Thoracic aorta (tissue), 2 donors: ENCODE measurements at regions not wholly inside any gene's neighbourhood (a gene's known extent, or its start where the extent isn't known, plus 50 kb on each side); places are given as distances from the start of the nearest gene placed in this dataset.

Experiments used
- ATAC-seq: fragments of 150-250 bp; one replicate; pipeline ENCODE4 v1.8.0; 2017; ENCODE audit warnings: low read depth; ENCODE audit not compliant: insufficient number of reproducible peaks, low FRiP score
- DNase-seq: peaks from one replicate; pipeline ENCODE4 v3.0.0-alpha.2; 2020; ENCODE audit warnings: low spot score
- H3K27ac ChIP-seq, 2 donors: fragments of 200-600 bp; sonication (generic); 1 replicate in 1 of 2; 2 replicates in 1 of 2; pipeline ENCODE4 v1.5.1; 2016; ENCODE audit warnings: mild to moderate bottlenecking in 2 of 2, moderate library complexity in 2 of 2
- H3K27me3 ChIP-seq: fragments of 200-600 bp; sonication (generic); replicated peaks from 2 replicates; pipeline ENCODE4 v1.6.0; 2016; ENCODE audit warnings: mild to moderate bottlenecking; ENCODE audit not compliant: insufficient read depth
- H3K36me3 ChIP-seq: fragments of 200-600 bp; sonication (generic); one replicate; pipeline ENCODE4 v1.5.1; 2016
- H3K4me1 ChIP-seq, 2 donors: fragments of 200-600 bp; sonication (generic); 1 replicate in 1 of 2; 2 replicates in 1 of 2; pipeline versions ENCODE4 v1.5.1 to v1.6.0; 2016; ENCODE audit warnings: low read depth in 2 of 2, mild to moderate bottlenecking in 1 of 2; ENCODE audit not compliant: control insufficient read depth in 1 of 2
- H3K4me3 ChIP-seq: fragments of 200-600 bp; sonication (generic); 2 replicates; pipeline ENCODE4 v1.5.1; 2016; ENCODE audit warnings: mild to moderate bottlenecking
- H3K9me3 ChIP-seq: fragments of 200-600 bp; sonication (generic); 2 replicates; pipeline ENCODE4 v1.5.1; 2016
- CTCF ChIP-seq: fragments of 200-600 bp; sonication (generic); IDR thresholded peaks from one replicate; pipeline ENCODE4 v1.5.1; 2019; ENCODE audit warnings: antibody characterized with exemption

GRCh38 chr10:84038035-84038434, 101.3 kb upstream of the GHITM start:
- Histone ChIP-seq H3K36me3 (no peaks in the 10 kb centered on the region), H3K27me3 (no peaks in the 10 kb centered on the region), H3K9me3 (no peaks in the 10 kb centered on the region), H3K4me1 (no peaks in the 10 kb centered on the region), H3K4me3 (no peak overlapping the region), H3K27ac (no peak overlapping the region)
- ATAC-seq = no peak
- TF ChIP-seq CTCF = no peak
- DNase-seq = no peak

- no peaks in the 10 kb centered on the region for H3K27me3 ChIP-seq
- H3K4me3 ChIP-seq = no peak overlapping the region
- no peaks in the 10 kb centered on the region for H3K4me1 ChIP-seq
- no peaks in the 10 kb centered on the region for H3K36me3 ChIP-seq
- no peak for DNase-seq
- H3K27ac ChIP-seq = no peak overlapping the region
- ATAC-seq = no peak
- no peak for TF ChIP-seq CTCF
- H3K9me3 ChIP-seq = no peaks in the 10 kb centered on the region
Measured at GRCh38 chr10:84039957-84040356, 99.4 kb upstream of the GHITM start.

- Histone ChIP-seq H3K36me3 (no peaks in the 10 kb centered on the region), H3K27ac (no peak overlapping the region), H3K9me3 (no peaks in the 10 kb centered on the region), H3K4me1 (no peaks in the 10 kb centered on the region), H3K27me3 (no peaks in the 10 kb centered on the region), H3K4me3 (no peak overlapping the region)
- ATAC-seq = no peak
- no peak for DNase-seq
- no peak for TF ChIP-seq CTCF
Measured at GRCh38 chr10:84047258-84048010, 91.9 kb upstream of the GHITM start.

GRCh38 chr10:84049645-84050011, 89.7 kb upstream of the GHITM start:
- ATAC-seq (no peak), DNase-seq (no peak)
- Histone ChIP-seq H3K36me3 (no peaks in the 10 kb centered on the region), H3K27ac (no peak overlapping the region), H3K4me3 (no peak overlapping the region), H3K4me1 (no peaks in the 10 kb centered on the region), H3K27me3 (no peaks in the 10 kb centered on the region), H3K9me3 (no peaks in the 10 kb centered on the region)
- TF ChIP-seq CTCF = no peak

GRCh38 chr10:84053626-84054025, 85.7 kb upstream of the GHITM start:
- no peak for TF ChIP-seq CTCF
- no peaks in the 10 kb centered on the region for H3K36me3 ChIP-seq
- no peak overlapping the region for H3K4me3 ChIP-seq
- no peaks in the 10 kb centered on the region for H3K4me1 ChIP-seq
- no peak for DNase-seq
- H3K9me3 ChIP-seq = no peaks in the 10 kb centered on the region
- H3K27me3 ChIP-seq = no peaks in the 10 kb centered on the region
- no peak for ATAC-seq
- no peak overlapping the region for H3K27ac ChIP-seq
